GM13976 (cell line): ENCODE measurements at regions not wholly inside any gene's neighbourhood (a gene's known extent, or its start where the extent isn't known, plus 50 kb on each side); places are given as distances from the start of the nearest gene placed in this dataset.

ENCODE experiments used
- DNase-seq: peaks from one replicate; pipeline ENCODE4 v3.0.0; 2012; ENCODE audit warnings: low spot score
- in situ Hi-C: fragments of 300-500 bp; cut with MboI; formaldehyde crosslinking; loops from one replicate; pipeline ENCODE4 v1.12.0; 2022; ENCODE audit warnings: low sequenced_read_pairs, mixed read lengths, inconsistent platforms; ENCODE audit not compliant: unreplicated experiment
- TF ChIP-seq, protein P1 (sequence below): IDR thresholded peaks from 2 replicates; pipeline ENCODE4 v1.5.1; 2012; ENCODE audit warnings: borderline replicate concordance, mild to moderate bottlenecking; ENCODE audit not compliant: insufficient read depth; ENCODE audit errors: extremely low read depth, missing control alignments, control extremely low read depth

DNA sequence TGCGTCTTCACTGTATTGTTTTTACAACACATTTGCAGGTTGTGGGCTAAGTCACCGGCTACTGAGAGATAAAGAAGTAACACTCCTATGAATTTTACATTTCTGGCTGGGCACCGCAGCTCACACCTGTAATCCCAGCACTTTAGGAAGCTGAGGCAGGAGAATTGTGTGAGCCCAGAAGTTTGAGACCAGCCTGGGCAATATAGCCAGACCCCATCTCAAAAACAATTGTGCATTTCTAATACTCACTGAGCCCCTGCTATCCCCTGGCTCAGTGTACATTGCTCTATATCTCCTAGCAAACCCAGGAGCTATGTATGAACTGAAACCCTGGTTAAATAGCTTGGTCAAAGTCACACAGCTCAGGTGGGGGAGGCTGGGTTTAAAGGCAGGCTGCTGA is 108.7 kb downstream of the ZNF281 start:
- TF ChIP-seq, protein P1, sequence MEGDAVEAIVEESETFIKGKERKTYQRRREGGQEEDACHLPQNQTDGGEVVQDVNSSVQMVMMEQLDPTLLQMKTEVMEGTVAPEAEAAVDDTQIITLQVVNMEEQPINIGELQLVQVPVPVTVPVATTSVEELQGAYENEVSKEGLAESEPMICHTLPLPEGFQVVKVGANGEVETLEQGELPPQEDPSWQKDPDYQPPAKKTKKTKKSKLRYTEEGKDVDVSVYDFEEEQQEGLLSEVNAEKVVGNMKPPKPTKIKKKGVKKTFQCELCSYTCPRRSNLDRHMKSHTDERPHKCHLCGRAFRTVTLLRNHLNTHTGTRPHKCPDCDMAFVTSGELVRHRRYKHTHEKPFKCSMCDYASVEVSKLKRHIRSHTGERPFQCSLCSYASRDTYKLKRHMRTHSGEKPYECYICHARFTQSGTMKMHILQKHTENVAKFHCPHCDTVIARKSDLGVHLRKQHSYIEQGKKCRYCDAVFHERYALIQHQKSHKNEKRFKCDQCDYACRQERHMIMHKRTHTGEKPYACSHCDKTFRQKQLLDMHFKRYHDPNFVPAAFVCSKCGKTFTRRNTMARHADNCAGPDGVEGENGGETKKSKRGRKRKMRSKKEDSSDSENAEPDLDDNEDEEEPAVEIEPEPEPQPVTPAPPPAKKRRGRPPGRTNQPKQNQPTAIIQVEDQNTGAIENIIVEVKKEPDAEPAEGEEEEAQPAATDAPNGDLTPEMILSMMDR, result no peak
- in situ Hi-C loops, result no loop called here

GRCh38 chr1:200299571-200299970 is 110.3 kb downstream of the ZNF281 start:
- in situ Hi-C loops, result no loop called here
- TF ChIP-seq, protein P1, result no peak
- no peak for DNase-seq

More for the DNA sequence above, 108.7 kb downstream of the ZNF281 start:
- no peak for DNase-seq

- TF ChIP-seq, protein P1, result no peak
- in situ Hi-C loops, result no loop called here
- DNase-seq, result no peak
These were observed 111.6 kb downstream of the ZNF281 start for GRCh38 chr1:200298242-200298641.

DNA sequence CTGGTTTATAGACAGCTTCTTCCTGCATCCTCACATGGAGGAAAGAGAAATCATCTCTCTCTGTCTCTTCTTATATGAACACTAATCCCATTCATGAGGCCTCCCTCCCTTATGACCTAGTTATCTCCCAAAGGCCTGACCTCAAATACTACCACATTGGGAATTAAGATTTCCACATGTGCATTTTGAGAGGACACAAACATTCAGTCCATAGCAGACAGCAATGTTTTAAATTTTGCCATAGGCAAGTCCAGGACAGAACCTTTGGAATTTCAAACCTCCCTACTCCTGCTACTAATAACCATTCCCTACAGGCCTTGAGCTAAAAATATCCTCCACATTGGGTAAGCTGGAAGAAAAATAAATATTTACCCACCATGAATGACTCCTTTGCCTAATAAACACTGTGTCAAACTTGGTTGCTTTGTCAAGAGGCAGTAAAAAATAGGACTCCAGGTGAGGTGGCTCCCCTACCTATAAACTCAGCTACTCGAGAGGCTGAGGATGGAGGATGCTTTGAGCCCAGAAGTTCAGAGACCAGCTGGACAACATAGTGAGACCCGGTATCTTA is 113.7 kb downstream of the ZNF281 start:
- TF ChIP-seq, protein P1, result no peak
- no peak for DNase-seq
- in situ Hi-C loops, result no loop called here

- in situ Hi-C loops, result no loop called here
- DNase-seq, result no peak
- TF ChIP-seq, protein P1, result no peak
These were observed 115.6 kb downstream of the ZNF281 start for GRCh38 chr1:200294241-200294640.

DNA sequence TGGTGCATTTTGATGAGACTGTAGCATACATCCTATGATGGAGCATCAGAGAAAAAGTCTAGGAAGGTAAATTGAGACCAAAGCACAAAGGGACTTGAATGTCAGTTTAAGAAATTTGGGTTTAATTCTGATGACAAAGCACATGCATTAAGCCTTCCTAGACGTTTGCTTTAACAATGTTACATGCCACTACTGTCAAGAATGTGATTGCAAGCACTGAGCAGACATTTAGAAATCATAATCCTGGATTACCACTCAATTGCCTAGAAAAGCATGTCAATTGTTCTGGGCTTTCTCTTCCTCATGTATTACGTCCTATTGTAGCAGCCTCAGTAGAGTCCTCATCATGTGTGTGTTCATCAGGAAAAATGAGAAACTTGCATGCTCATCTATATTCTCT is 117.1 kb downstream of the ZNF281 start:
- TF ChIP-seq, protein P1, result no peak
- DNase-seq, result no peak

GRCh38 chr1:200291106-200291505 is 118.7 kb downstream of the ZNF281 start:
- DNase-seq, result no peak
- in situ Hi-C loops, result no loop called here
- TF ChIP-seq, protein P1, result no peak

More for the DNA sequence above, 117.1 kb downstream of the ZNF281 start:
- in situ Hi-C loops, result no loop called here
